ENCODE measurements at regions not wholly inside any gene's neighbourhood (a gene's known extent, or its start where the extent isn't known, plus 50 kb on each side); places are given as distances from the start of the nearest gene placed in this dataset.
"Not testable (repeated sequence)": the region's sequence is repeated elsewhere in the genome, so short reads cannot be mapped to it uniquely, and the experiment has no call there.

DNA sequence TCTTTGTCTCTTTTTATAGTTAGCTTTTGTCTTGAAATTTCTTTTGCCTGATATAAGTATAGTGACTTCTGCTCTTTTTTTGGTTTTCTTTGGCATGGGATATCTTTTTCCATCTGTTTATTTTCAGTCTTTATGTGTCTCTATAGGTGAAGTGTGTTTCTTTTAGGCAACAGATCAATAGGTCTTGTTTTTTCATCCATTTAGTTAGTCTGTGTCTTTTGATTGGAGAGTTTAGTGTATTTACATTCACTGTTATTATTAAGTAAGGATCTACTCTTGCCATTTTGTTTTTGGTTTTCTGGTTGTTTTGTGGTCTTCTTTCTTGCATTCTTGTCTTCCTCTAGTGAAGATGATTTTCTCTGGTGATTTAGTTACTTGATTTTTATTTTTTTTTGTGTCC lies 190.2 kb downstream of the CCDC74A start:
- H3K9me3 ChIP-seq (ENCODE audit: control insufficient read depth, low read depth, low read length); H3K27ac ChIP-seq (ENCODE audit: control insufficient read depth, insufficient read depth, low read length); H3K4me3 ChIP-seq (ENCODE audit: control insufficient read depth in 2 of 3, extremely low read depth in 1 of 3, insufficient read depth in 2 of 3, low read depth in 1 of 3, low read length in 3 of 3); H3K4me1 ChIP-seq (ENCODE audit: control insufficient read depth, extremely low read depth, insufficient read depth, low read length); H3K79me2 ChIP-seq (ENCODE audit: control insufficient read depth, insufficient read depth, low read length); H4K20me1 ChIP-seq (ENCODE audit: control insufficient read depth, extremely low read depth, insufficient read depth, low read length); FAIRE-seq; H3K36me3 ChIP-seq (ENCODE audit: control insufficient read depth in 2 of 2, extremely low read depth in 1 of 2, insufficient read depth in 2 of 2, low read length in 2 of 2); DNase-seq (ENCODE audit: low read depth, low spot score); H3K27me3 ChIP-seq (ENCODE audit: control insufficient read depth, extremely low read depth, insufficient read depth, low read length); H3K4me2 ChIP-seq (ENCODE audit: control insufficient read depth, extremely low read depth, insufficient read depth, low read depth, low read length); H3K9ac ChIP-seq (ENCODE audit: control insufficient read depth, extremely low read depth, insufficient read depth, low read length); H2AFZ ChIP-seq (ENCODE audit: control insufficient read depth, low read length); dilution Hi-C loops (cut with MboI; ENCODE audit: extremely low pct_ligation_motif_present, low sequenced_read_pairs); H3K9me1 ChIP-seq (ENCODE audit: control insufficient read depth, extremely low read depth, insufficient read depth, low read length): not testable (repeated sequence)

DNA sequence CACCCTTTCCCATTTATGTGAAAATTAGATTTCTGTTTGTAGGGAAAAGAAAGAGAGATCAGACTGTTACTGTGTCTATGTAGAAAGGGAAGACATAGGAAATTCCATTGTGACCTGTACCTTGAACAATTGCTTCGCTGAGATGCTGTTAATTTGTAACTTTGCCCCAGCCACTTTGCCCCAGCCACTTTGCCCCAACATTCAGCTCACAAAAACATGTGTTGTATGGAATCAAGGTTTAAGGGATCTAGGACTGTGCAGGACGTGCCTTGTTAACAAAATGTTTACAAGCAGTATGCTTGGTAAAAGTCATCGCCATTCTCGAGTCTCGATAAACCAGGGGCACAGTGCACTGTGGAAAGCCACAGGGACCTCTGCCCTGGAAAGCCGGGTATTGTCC lies 193.5 kb downstream of the CCDC74A start:
- dilution Hi-C loops (cut with MboI; ENCODE audit: extremely low pct_ligation_motif_present, low sequenced_read_pairs); H3K36me3 ChIP-seq (ENCODE audit: control insufficient read depth in 2 of 2, extremely low read depth in 1 of 2, insufficient read depth in 2 of 2, low read length in 2 of 2); H3K79me2 ChIP-seq (ENCODE audit: control insufficient read depth, insufficient read depth, low read length); H3K4me1 ChIP-seq (ENCODE audit: control insufficient read depth, extremely low read depth, insufficient read depth, low read length); H3K4me3 ChIP-seq (ENCODE audit: control insufficient read depth in 2 of 3, extremely low read depth in 1 of 3, insufficient read depth in 2 of 3, low read depth in 1 of 3, low read length in 3 of 3); H3K27ac ChIP-seq (ENCODE audit: control insufficient read depth, insufficient read depth, low read length); H3K9me1 ChIP-seq (ENCODE audit: control insufficient read depth, extremely low read depth, insufficient read depth, low read length); DNase-seq (ENCODE audit: low read depth, low spot score); H3K9ac ChIP-seq (ENCODE audit: control insufficient read depth, extremely low read depth, insufficient read depth, low read length); H3K4me2 ChIP-seq (ENCODE audit: control insufficient read depth, extremely low read depth, insufficient read depth, low read depth, low read length); H3K9me3 ChIP-seq (ENCODE audit: control insufficient read depth, low read depth, low read length); H4K20me1 ChIP-seq (ENCODE audit: control insufficient read depth, extremely low read depth, insufficient read depth, low read length); H3K27me3 ChIP-seq (ENCODE audit: control insufficient read depth, extremely low read depth, insufficient read depth, low read length); H2AFZ ChIP-seq (ENCODE audit: control insufficient read depth, low read length); FAIRE-seq: not testable (repeated sequence)

DNA sequence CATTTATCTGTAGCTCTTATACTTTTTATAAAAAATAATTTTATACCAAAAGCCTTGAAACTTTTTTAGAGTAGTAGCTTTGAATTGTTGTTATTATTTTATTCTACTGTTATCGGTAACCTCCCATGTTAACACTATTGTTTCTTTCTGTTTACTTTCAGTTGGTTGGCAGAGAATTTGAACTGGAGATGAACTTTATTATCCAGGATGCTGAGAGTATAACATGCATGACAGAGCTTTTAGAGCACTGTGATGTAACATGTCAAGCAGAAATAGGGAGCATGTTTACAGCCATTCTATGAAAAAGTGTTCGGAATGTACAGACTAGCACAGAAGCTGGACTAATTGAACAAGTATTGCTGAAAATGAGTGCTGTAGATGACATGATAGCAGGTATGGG lies 194.6 kb downstream of the CCDC74A start:
- H3K9me3 ChIP-seq (ENCODE audit: control insufficient read depth, low read depth, low read length); H3K4me3 ChIP-seq (ENCODE audit: control insufficient read depth in 2 of 3, extremely low read depth in 1 of 3, insufficient read depth in 2 of 3, low read depth in 1 of 3, low read length in 3 of 3); DNase-seq (ENCODE audit: low read depth, low spot score); H3K27ac ChIP-seq (ENCODE audit: control insufficient read depth, insufficient read depth, low read length); H3K4me1 ChIP-seq (ENCODE audit: control insufficient read depth, extremely low read depth, insufficient read depth, low read length); H3K79me2 ChIP-seq (ENCODE audit: control insufficient read depth, insufficient read depth, low read length); H3K36me3 ChIP-seq (ENCODE audit: control insufficient read depth in 2 of 2, extremely low read depth in 1 of 2, insufficient read depth in 2 of 2, low read length in 2 of 2); FAIRE-seq; H4K20me1 ChIP-seq (ENCODE audit: control insufficient read depth, extremely low read depth, insufficient read depth, low read length); H3K27me3 ChIP-seq (ENCODE audit: control insufficient read depth, extremely low read depth, insufficient read depth, low read length); H2AFZ ChIP-seq (ENCODE audit: control insufficient read depth, low read length); dilution Hi-C loops (cut with MboI; ENCODE audit: extremely low pct_ligation_motif_present, low sequenced_read_pairs); H3K4me2 ChIP-seq (ENCODE audit: control insufficient read depth, extremely low read depth, insufficient read depth, low read depth, low read length); H3K9me1 ChIP-seq (ENCODE audit: control insufficient read depth, extremely low read depth, insufficient read depth, low read length); H3K9ac ChIP-seq (ENCODE audit: control insufficient read depth, extremely low read depth, insufficient read depth, low read length): not testable (repeated sequence)
